AG20443 (cell line): ENCODE measurements at regions not wholly inside any gene's neighbourhood (a gene's known extent, or its start where the extent isn't known, plus 50 kb on each side); places are given as distances from the start of the nearest gene placed in this dataset.
"Not testable (repeated sequence)": the region's sequence is repeated elsewhere in the genome, so short reads cannot be mapped to it uniquely, and the experiment has no call there.

Source experiments
- DNase-seq: peaks from one replicate; pipeline ENCODE4 v3.0.0; 2012; ENCODE audit warnings: low spot score, mixed read lengths

GRCh38 chr6:115551527-115551926 lies 509.2 kb downstream of the FRK start:
- DNase-seq: no peak

GRCh38 chr6:115545672-115545986 lies 515.1 kb downstream of the FRK start:
- no peak for DNase-seq

GRCh38 chr6:115544765-115545671 lies 515.7 kb downstream of the FRK start:
- peak; percentile 22 for DNase-seq

- DNase-seq: no peak
Observed at GRCh38 chr6:115540077-115540869, 520.4 kb downstream of the FRK start.

- no peak for DNase-seq
Observed at GRCh38 chr6:115539531-115539930, 521.2 kb downstream of the FRK start.

- DNase-seq: no peak
Observed at GRCh38 chr6:115524821-115525220, 535.9 kb downstream of the FRK start.

GRCh38 chr6:115521747-115522146 lies 538.9 kb downstream of the FRK start:
- DNase-seq: not testable (repeated sequence)

- DNase-seq: peak; percentile 83
Observed at GRCh38 chr6:115514656-115515055, 546.0 kb downstream of the FRK start.

GRCh38 chr6:115512923-115513322 lies 547.8 kb downstream of the FRK start:
- DNase-seq: no peak

GRCh38 chr6:115511771-115512170 lies 548.9 kb downstream of the FRK start:
- DNase-seq: no peak

- not testable (repeated sequence) for DNase-seq
Observed at GRCh38 chr6:115502432-115502831, 558.3 kb downstream of the FRK start.

GRCh38 chr6:115495184-115495583 lies 565.5 kb downstream of the FRK start:
- no peak for DNase-seq

GRCh38 chr6:115487331-115487730 lies 573.4 kb downstream of the FRK start:
- no peak for DNase-seq

GRCh38 chr6:115485400-115485799 lies 575.3 kb downstream of the FRK start:
- no peak for DNase-seq

GRCh38 chr6:115480543-115480942 lies 580.1 kb downstream of the FRK start:
- not testable (repeated sequence) for DNase-seq

- DNase-seq: no peak
Observed at GRCh38 chr6:115474443-115475041, 586.1 kb downstream of the FRK start.

- no peak for DNase-seq
Observed at GRCh38 chr6:115468272-115469005, 592.3 kb downstream of the FRK start.

- DNase-seq: no peak
Observed at GRCh38 chr6:115467726-115468125, 593.0 kb downstream of the FRK start.

GRCh38 chr6:115460913-115461312 lies 599.8 kb downstream of the FRK start:
- no peak for DNase-seq

GRCh38 chr6:115456848-115457247 lies 603.8 kb downstream of the FRK start:
- DNase-seq: no peak

GRCh38 chr6:115443825-115444478 lies 616.7 kb downstream of the FRK start:
- DNase-seq: no peak

- no peak for DNase-seq
Observed at GRCh38 chr6:115442323-115442722, 618.4 kb downstream of the FRK start.
